SK-N-SH (cell line): ENCODE measurements at regions not wholly inside any gene's neighbourhood (a gene's known extent, or its start where the extent isn't known, plus 50 kb on each side); places are given as distances from the start of the nearest gene placed in this dataset.

Experiments used
- CTCF ChIA-PET: fragments of 300-600, 350-600 bp; formaldehyde crosslinking; extraction: SDS; loops from one replicate; lab custom pipeline; 2021; lab: Yijun Ruan, JAX
- POLR2A ChIA-PET: fragments of 350-600 bp; sonication (Branson Sonifier 250); formaldehyde crosslinking; extraction: SDS; loops from one replicate; lab custom pipeline; 2020; ENCODE audit warnings: antibody characterized with exemption, inconsistent platforms; lab: Yijun Ruan, JAX
- DNase-seq: peaks from one replicate; pipeline ENCODE4 v3.0.0; 2012
- H2AFZ ChIP-seq: fragments of 200-600 bp; sonication (generic); 2 replicates; pipeline ENCODE4 v1.8.1; 2016; ENCODE audit warnings: antibody characterized with exemption, mild to moderate bottlenecking, low read depth
- H3F3A ChIP-seq: fragments of 200-600 bp; sonication (generic); replicated peaks from 2 replicates; pipeline ENCODE3; 2016; ENCODE audit warnings: antibody characterized with exemption, mild to moderate bottlenecking; ENCODE audit not compliant: insufficient read depth
- H3K27ac ChIP-seq, 2 experiments: fragments of 200-500 bp in 1 of 2; fragments of 200-600 bp in 1 of 2; sonication (Bioruptor generic) in 1 of 2; sonication (generic), shearing (Covaris generic) in 1 of 2; 2 replicates each; pipeline versions ENCODE4 v1.5.1 to v1.6.1; 2014 to 2016; ENCODE audit warnings: low read depth in 2 of 2, inconsistent platforms in 1 of 2, low read length in 1 of 2, mild to moderate bottlenecking in 1 of 2, mixed read lengths in 1 of 2
- H3K27me3 ChIP-seq: fragments of 200-600 bp; sonication (generic), shearing (Covaris generic); 2 replicates; pipeline ENCODE4 v1.6.1; 2016; ENCODE audit warnings: mixed run types; ENCODE audit not compliant: insufficient read depth
- H3K36me3 ChIP-seq, 2 experiments: fragments of 200-500 bp in 1 of 2; fragments of 200-600 bp in 1 of 2; sonication (Bioruptor generic) in 1 of 2; sonication (generic) in 1 of 2; replicated peaks in 1 of 2; 2 replicates each; pipeline versions ENCODE3 to v1.5.1; 2014 to 2016; ENCODE audit warnings: low read length in 1 of 2, mild to moderate bottlenecking in 1 of 2; ENCODE audit not compliant: insufficient read depth in 2 of 2, control insufficient read depth in 1 of 2
- H3K4me1 ChIP-seq, 2 experiments: fragments of 200-500 bp in 1 of 2; fragments of 200-600 bp in 1 of 2; sonication (Bioruptor generic) in 1 of 2; sonication (generic), shearing (Covaris generic) in 1 of 2; 2 replicates each; pipeline versions ENCODE4 v1.5.1 to v1.6.1; 2014 to 2016; ENCODE audit warnings: low read depth in 1 of 2, low read length in 1 of 2, mixed run types in 1 of 2; ENCODE audit not compliant: insufficient read depth in 2 of 2, control insufficient read depth in 1 of 2
- H3K4me2 ChIP-seq: fragments of 200-600 bp; sonication (generic), shearing (Covaris generic); 2 replicates; pipeline ENCODE4 v1.6.1; 2017; ENCODE audit warnings: mixed run types
- H3K4me3 ChIP-seq, 2 experiments: fragments of 200-500 bp in 1 of 2; fragments of 200-600 bp in 1 of 2; sonication (Bioruptor generic) in 1 of 2; sonication (generic), shearing (Covaris generic) in 1 of 2; 2 replicates each; pipeline versions ENCODE4 v1.5.1 to v1.8.1; 2014 to 2016; ENCODE audit warnings: low read depth in 2 of 2, inconsistent platforms in 1 of 2, low read length in 1 of 2, mild to moderate bottlenecking in 1 of 2, mixed read lengths in 1 of 2, moderate library complexity in 1 of 2
- H3K79me2 ChIP-seq: fragments of 200-600 bp; sonication (generic); 2 replicates; pipeline ENCODE4 v1.8.1; 2017; ENCODE audit warnings: mild to moderate bottlenecking; ENCODE audit not compliant: insufficient read depth
- H3K9ac ChIP-seq: fragments of 200-600 bp; sonication (generic); 2 replicates; pipeline ENCODE4 v1.6.1; 2017; ENCODE audit warnings: mixed run types
- H3K9me2 ChIP-seq: fragments of 200-600 bp; sonication (generic); 2 replicates; pipeline ENCODE4 v1.6.1; 2017; ENCODE audit warnings: mixed run types
- H3K9me3 ChIP-seq: fragments of 200-600 bp; sonication (generic); 2 replicates; pipeline ENCODE4 v1.6.1; 2017; ENCODE audit warnings: mixed run types, mild to moderate bottlenecking, moderate library complexity
- H4K20me1 ChIP-seq: fragments of 200-600 bp; sonication (generic); 2 replicates; pipeline ENCODE4 v1.6.1; 2017; ENCODE audit warnings: mild to moderate bottlenecking, mixed run types; ENCODE audit not compliant: insufficient read depth
- ELF1 ChIP-seq: IDR thresholded peaks from 2 replicates; pipeline ENCODE4 v1.4.0; 2012
- EP300 ChIP-seq, 2 experiments: IDR thresholded peaks; 2 replicates each; pipeline versions ENCODE4 v1.4.0 to v1.6.1; 2012; ENCODE audit warnings: borderline replicate concordance in 1 of 2, low read depth in 1 of 2, low read length in 1 of 2
- EZH2phosphoT487 ChIP-seq: fragments of 200-600 bp; sonication (generic); IDR thresholded peaks from 2 replicates; pipeline ENCODE4 v1.6.1; 2017; ENCODE audit warnings: low read depth, mixed run types, mild to moderate bottlenecking, antibody characterized with exemption, moderate library complexity, borderline replicate concordance
- FOXJ3 ChIP-seq: sonication (generic); formaldehyde crosslinking; IDR thresholded peaks from 2 replicates; pipeline ENCODE4 v1.5.1; 2020; ENCODE audit warnings: mild to moderate bottlenecking, missing genetic modification reagents
- FOXM1 ChIP-seq: IDR thresholded peaks from 2 replicates; pipeline ENCODE4 v1.4.0; 2012; ENCODE audit warnings: low read depth, mild to moderate bottlenecking
- GABPA ChIP-seq: IDR thresholded peaks from 2 replicates; pipeline ENCODE4 v1.4.0; 2012; ENCODE audit warnings: low read depth, mild to moderate bottlenecking
- JUND ChIP-seq: IDR thresholded peaks from 2 replicates; pipeline ENCODE4 v1.4.0; 2012
- MXI1 ChIP-seq: IDR thresholded peaks from 2 replicates; pipeline ENCODE4 v1.6.1; 2012; ENCODE audit warnings: mild to moderate bottlenecking, low read depth, low read length, improper control_type of control experiment
- NFIC ChIP-seq: IDR thresholded peaks from 2 replicates; pipeline ENCODE4 v1.4.0; 2012; ENCODE audit warnings: borderline replicate concordance
- NRF1 ChIP-seq: IDR thresholded peaks from 2 replicates; pipeline ENCODE4 v1.6.1; 2012; ENCODE audit warnings: low read depth, mild to moderate bottlenecking, low read length
- PBX3 ChIP-seq: IDR thresholded peaks from 2 replicates; pipeline ENCODE4; 2012
- POLR2AphosphoS5 ChIP-seq: IDR thresholded peaks from 2 replicates; pipeline ENCODE4 v1.6.1; 2012; ENCODE audit warnings: low read depth, low read length
- SMC3 ChIP-seq: IDR thresholded peaks from 2 replicates; pipeline ENCODE4 v1.6.1; 2012; ENCODE audit warnings: low read depth, low read length, improper control_type of control experiment
- TAF1 ChIP-seq: IDR thresholded peaks from 2 replicates; pipeline ENCODE4 v1.6.1; 2012; ENCODE audit warnings: low read depth, mild to moderate bottlenecking, low read length, moderate library complexity, borderline replicate concordance
- TCF12 ChIP-seq: IDR thresholded peaks from 2 replicates; pipeline ENCODE4 v1.4.0; 2012
- TEAD4 ChIP-seq: IDR thresholded peaks from 2 replicates; pipeline ENCODE4 v1.4.0; 2012; ENCODE audit warnings: mild to moderate bottlenecking, borderline replicate concordance; ENCODE audit not compliant: insufficient read depth
- YY1 ChIP-seq: IDR thresholded peaks from 2 replicates; pipeline ENCODE4 v1.4.0; 2012; ENCODE audit warnings: low read depth, mild to moderate bottlenecking
- WGBS: methylation state at CpG from one replicate; pipeline ENCODE4 v1.1.6; 2017; ENCODE audit warnings: low lambda C conversion rate; 5-methylcytosine and 5-hydroxymethylcytosine counted together
- TF ChIP-seq, protein P1 (sequence below): IDR thresholded peaks from 2 replicates; pipeline ENCODE4 v1.6.1; 2012; ENCODE audit warnings: mild to moderate bottlenecking, low read depth, low read length, moderate library complexity

- TF ChIP-seq, protein P1, sequence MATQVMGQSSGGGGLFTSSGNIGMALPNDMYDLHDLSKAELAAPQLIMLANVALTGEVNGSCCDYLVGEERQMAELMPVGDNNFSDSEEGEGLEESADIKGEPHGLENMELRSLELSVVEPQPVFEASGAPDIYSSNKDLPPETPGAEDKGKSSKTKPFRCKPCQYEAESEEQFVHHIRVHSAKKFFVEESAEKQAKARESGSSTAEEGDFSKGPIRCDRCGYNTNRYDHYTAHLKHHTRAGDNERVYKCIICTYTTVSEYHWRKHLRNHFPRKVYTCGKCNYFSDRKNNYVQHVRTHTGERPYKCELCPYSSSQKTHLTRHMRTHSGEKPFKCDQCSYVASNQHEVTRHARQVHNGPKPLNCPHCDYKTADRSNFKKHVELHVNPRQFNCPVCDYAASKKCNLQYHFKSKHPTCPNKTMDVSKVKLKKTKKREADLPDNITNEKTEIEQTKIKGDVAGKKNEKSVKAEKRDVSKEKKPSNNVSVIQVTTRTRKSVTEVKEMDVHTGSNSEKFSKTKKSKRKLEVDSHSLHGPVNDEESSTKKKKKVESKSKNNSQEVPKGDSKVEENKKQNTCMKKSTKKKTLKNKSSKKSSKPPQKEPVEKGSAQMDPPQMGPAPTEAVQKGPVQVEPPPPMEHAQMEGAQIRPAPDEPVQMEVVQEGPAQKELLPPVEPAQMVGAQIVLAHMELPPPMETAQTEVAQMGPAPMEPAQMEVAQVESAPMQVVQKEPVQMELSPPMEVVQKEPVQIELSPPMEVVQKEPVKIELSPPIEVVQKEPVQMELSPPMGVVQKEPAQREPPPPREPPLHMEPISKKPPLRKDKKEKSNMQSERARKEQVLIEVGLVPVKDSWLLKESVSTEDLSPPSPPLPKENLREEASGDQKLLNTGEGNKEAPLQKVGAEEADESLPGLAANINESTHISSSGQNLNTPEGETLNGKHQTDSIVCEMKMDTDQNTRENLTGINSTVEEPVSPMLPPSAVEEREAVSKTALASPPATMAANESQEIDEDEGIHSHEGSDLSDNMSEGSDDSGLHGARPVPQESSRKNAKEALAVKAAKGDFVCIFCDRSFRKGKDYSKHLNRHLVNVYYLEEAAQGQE: no peak
- TF ChIP-seq TEAD4: no peak
- no peak for TF ChIP-seq YY1
- TF ChIP-seq ELF1: no peak
- no peak for TF ChIP-seq SMC3
- TF ChIP-seq GABPA: no peak
- TF ChIP-seq EZH2phosphoT487: no peak
- TF ChIP-seq MXI1: no peak
- no peak for TF ChIP-seq EP300 (IDR thresholded peaks at IDR 0.05; ENCODE audit: borderline replicate concordance in 1 of 2, low read depth in 1 of 2, low read length in 1 of 2)
- no peak for TF ChIP-seq NRF1
- TF ChIP-seq TCF12: no peak
- no peak for TF ChIP-seq FOXJ3
- TF ChIP-seq FOXM1: no peak
- no peak for TF ChIP-seq TAF1
- TF ChIP-seq JUND: no peak
- no peak for TF ChIP-seq POLR2AphosphoS5
- no peak for TF ChIP-seq PBX3
- TF ChIP-seq NFIC: no peak
- CTCF ChIA-PET: no interaction called here
- Histone ChIP-seq H3K4me3 (no peak overlapping the region), H3K4me1 (peaks cover 0 to 5% of the 10 kb centered on the region in 2 experiments; a peak in 1 of 4 replicates), H3K9ac (no peak overlapping the region), H2AFZ (no peak overlapping the region), H3K9me2 (no peaks in the 10 kb centered on the region), H3K27me3 (no peaks in the 10 kb centered on the region), H3K4me2 (no peak overlapping the region), H3K9me3 (no peaks in the 10 kb centered on the region), H3F3A (no peaks in the 10 kb centered on the region), H3K36me3 (no peaks in the 10 kb centered on the region), H4K20me1 (no peaks in the 10 kb centered on the region), H3K79me2 (no peaks in the 10 kb centered on the region), H3K27ac (no peak overlapping the region)
- no peak for DNase-seq
- 77% methylated on average over 7 of the region's 7 CpGs for WGBS
- POLR2A ChIA-PET: no interaction called here
Observed at GRCh38 chr2:7270011-7270431, 352.8 kb downstream of the RNF144A start.
